GM12872 (cell line): ENCODE measurements at regions not wholly inside any gene's neighbourhood (a gene's known extent, or its start where the extent isn't known, plus 50 kb on each side); places are given as distances from the start of the nearest gene placed in this dataset.

Experiments
- TF ChIP-seq, protein P1 (sequence below): IDR thresholded peaks from 3 replicates; pipeline ENCODE4 v1.5.1; 2011; ENCODE audit warnings: low read depth, mild to moderate bottlenecking, low read length, moderate library complexity; ENCODE audit not compliant: insufficient read depth

DNA sequence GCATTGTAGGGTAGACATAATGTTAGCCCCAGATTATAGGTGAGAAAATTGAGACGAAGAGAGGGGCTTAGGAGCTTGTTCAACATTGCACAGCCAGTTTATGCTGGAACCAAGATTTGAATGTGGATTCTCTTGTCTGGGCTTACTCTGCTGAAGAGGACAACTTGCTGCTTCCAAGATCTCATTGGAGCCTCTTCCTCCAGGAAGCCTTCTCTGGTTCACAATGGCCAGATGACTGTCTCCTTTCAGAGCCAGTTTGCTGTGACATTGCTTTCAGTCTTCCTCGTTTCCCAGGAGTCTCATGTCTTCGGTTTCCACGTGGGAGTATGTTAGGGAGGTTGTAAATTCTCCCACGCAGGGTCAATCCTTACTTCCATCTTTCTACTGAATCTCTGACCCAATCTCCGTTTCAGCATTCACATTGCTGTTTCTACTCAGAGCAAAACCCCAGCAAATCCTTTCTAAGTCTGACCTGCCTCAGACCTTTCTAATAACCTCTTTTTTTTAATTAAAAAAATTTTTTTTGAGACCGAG is 62.2 kb upstream of the LHX5 start:
- TF ChIP-seq, protein P1, sequence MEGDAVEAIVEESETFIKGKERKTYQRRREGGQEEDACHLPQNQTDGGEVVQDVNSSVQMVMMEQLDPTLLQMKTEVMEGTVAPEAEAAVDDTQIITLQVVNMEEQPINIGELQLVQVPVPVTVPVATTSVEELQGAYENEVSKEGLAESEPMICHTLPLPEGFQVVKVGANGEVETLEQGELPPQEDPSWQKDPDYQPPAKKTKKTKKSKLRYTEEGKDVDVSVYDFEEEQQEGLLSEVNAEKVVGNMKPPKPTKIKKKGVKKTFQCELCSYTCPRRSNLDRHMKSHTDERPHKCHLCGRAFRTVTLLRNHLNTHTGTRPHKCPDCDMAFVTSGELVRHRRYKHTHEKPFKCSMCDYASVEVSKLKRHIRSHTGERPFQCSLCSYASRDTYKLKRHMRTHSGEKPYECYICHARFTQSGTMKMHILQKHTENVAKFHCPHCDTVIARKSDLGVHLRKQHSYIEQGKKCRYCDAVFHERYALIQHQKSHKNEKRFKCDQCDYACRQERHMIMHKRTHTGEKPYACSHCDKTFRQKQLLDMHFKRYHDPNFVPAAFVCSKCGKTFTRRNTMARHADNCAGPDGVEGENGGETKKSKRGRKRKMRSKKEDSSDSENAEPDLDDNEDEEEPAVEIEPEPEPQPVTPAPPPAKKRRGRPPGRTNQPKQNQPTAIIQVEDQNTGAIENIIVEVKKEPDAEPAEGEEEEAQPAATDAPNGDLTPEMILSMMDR, result no peak

DNA sequence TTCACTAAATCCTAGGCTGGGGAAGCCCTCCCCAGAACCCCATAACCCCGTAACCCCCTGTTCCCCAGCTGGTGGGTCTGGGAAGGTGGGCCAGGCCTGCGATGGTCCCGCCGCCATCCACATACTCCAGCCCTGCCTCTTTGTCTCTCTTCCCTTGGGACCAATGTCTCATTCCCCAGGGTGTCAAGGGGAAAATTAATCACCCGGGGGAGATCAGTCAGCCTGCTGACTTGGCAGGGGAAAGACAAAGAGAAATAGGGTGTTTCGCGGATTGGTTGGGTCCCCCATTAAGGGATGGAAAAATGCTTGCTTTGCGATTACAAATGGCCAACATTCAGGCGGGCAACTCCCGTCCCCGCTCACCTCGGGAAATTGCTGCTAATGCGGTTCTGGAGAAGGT is 60.6 kb upstream of the LHX5 start:
- TF ChIP-seq, protein P1, result no peak

DNA sequence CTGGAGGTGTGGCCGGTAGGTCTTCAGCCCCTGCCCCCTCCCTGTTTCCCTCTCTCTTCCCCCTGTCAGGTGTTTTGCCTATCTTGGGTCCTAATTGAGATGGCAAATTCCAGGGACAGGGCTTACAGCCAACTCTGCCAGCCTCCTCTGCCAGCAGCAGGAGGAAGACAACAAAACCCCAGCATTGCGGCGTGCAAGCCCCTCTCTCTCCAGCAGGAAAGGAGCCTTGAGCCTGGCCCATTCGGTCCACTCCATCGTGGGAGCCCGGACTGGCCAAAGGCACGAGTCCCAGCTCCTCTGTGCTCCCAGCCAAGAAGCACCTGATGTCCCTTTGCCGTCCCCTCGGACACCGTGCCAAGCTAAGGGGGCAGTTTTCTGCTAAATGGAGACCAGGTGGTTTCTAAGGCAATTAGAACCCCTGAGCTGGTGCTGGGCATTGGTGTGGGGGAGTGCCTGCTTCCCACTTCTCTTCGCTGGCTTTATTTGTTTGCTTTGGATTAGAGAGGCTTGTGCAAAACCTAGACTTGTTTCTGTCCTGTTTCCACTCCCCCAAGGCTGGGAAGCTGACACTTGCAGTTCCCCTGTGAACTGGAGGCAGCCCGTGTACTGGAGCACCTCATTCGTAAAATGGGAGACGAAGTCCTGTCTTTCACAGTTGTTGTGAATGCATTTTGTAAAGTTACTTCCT is 57.1 kb upstream of the LHX5 start:
- TF ChIP-seq, protein P1, result no peak

DNA sequence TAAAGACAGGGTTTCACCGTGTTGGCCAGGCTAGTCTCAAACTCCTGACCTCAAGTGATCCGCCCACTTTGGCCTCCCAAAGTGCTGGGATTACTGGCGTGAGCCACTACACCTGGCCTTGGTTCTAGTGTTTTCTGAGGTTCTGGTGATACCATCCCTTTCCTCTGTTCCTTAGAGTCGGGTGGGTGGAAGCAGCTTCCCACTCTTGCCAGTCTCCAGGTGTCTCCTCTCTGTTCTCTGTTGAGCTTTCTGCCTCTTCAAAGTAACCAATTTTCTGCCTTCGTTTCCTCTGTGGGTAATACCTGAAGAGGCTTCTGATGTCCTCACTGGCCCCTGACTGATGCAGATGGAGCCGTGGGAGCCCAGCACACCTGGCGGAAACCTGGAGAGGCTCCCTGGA is 53.4 kb upstream of the LHX5 start:
- TF ChIP-seq, protein P1, result no peak

DNA sequence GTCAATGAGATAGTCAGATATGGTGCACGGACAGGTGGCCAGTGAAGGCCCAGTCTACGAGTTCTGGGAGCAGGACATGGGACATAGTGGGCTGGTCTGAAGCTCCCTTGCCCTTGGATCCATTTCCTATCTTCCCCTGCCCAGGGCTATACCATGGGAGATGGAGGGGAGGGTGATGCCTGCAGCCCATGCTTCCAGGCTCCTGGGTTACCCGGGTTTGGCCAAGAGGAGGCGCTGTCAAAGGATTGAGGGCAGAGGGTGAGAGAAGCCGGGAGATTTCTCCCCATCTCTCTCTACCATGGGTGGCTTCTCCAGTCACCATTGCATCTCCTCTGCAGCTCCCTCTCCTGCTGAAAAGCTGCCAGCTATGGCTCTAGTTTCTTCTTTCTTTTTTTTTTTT is 52.8 kb upstream of the LHX5 start:
- TF ChIP-seq, protein P1, result no peak

DNA sequence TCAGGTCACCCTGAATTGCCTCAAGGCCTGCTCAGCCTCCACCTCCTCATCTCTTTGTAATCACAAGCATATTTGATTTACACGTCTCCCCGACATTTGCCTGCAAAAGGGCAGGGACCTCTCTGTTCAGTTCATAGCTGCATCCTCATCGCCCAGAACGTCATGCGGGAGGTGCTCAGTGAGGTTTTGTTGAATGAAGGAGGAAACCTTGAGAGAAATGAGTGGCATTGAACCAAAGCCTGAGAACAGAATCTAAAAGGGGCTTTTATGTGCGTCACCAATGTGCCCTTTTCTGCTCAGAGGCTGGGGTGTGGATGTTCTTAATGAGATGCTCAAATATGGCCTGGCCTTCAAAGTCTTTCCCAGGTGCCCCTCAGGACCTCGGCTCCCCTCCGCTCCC is 50.0 kb upstream of the LHX5 start:
- TF ChIP-seq, protein P1, result no peak
